Activated T-helper 1 cell treated with anti-CD3 and anti-CD28 coated beads, Interleukin-12 subunit alpha, Interleukin-12 subunit beta, Interleukin-2, Interleukin-4 antibody, amounts not matched to agents 30 ng/mL and 10 ng/mL and 1 ng/mL, durations not matched to agents 14 hours and 24 hours and 36 hours (primary cell): ENCODE measurements at regions not wholly inside any gene's neighbourhood (a gene's known extent, or its start where the extent isn't known, plus 50 kb on each side); places are given as distances from the start of the nearest gene placed in this dataset.
"Not testable (repeated sequence)": the region's sequence is repeated elsewhere in the genome, so short reads cannot be mapped to it uniquely, and the experiment has no call there.

Source experiments
- DNase-seq: peaks from one replicate; pipeline ENCODE4 v3.0.0; 2021; ENCODE audit warnings: low spot score
- H3K27ac Mint-ChIP-seq: one replicate; pipeline ENCODE4 v1.8.0; 2021; ENCODE audit warnings: mild to moderate bottlenecking, mixed read lengths
- H3K27me3 Mint-ChIP-seq: one replicate; pipeline ENCODE4 v1.8.0; 2022; ENCODE audit warnings: mild to moderate bottlenecking, moderate library complexity, mixed read lengths; ENCODE audit not compliant: insufficient read depth
- H3K36me3 Mint-ChIP-seq: one replicate; pipeline ENCODE4 v1.8.0; 2021; ENCODE audit warnings: low read depth, mixed read lengths
- H3K4me1 Mint-ChIP-seq: one replicate; pipeline ENCODE4 v1.8.0; 2021; ENCODE audit warnings: low read depth, mixed read lengths
- H3K4me3 Mint-ChIP-seq: one replicate; pipeline ENCODE4 v1.8.0; 2021; ENCODE audit warnings: mild to moderate bottlenecking, moderate library complexity, mixed read lengths
- H3K9me3 Mint-ChIP-seq: one replicate; pipeline ENCODE4 v1.8.0; 2021; ENCODE audit warnings: mixed read lengths
- intact Hi-C: fragments of 100-400 bp; cut with micrococcal nuclease; formaldehyde crosslinking; loops from one replicate; pipeline ENCODE4 v1.15.1; 2024

DNA sequence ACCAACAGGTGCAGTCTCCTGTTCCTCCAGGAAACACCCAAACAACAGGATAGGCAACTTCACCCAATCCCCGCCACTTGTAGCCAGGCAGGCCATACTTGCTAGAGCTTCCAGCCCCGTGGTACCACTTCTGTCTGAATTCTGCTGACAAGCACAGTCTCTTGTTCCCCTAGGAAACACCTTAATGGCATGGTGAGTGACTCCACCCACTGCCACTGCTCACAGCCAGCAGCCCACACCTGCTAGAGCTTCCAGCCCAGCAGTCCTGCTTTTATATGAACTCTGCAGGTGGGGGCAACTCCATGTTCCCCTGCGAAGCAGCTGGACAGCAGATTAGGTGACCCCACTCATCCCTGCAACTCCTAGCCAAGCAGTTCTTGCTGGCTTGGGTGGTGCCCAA is 52.6 kb upstream of the COBL start:
- H3K27ac Mint-ChIP-seq, H3K4me1 Mint-ChIP-seq, DNase-seq, H3K27me3 Mint-ChIP-seq, intact Hi-C loops, H3K9me3 Mint-ChIP-seq, H3K4me3 Mint-ChIP-seq, H3K36me3 Mint-ChIP-seq: not testable (repeated sequence)

GRCh38 chr7:51368334-51368733 is 51.7 kb upstream of the COBL start:
- Mint-ChIP-seq H3K27me3 (no peaks in the 10 kb centered on the region), H3K4me3 (no peak overlapping the region), H3K36me3 (no peaks in the 10 kb centered on the region), H3K4me1 (no peaks in the 10 kb centered on the region), H3K27ac (no peak overlapping the region), H3K9me3 (no peaks in the 10 kb centered on the region)
- intact Hi-C loops, result no loop called here
- no peak for DNase-seq

DNA sequence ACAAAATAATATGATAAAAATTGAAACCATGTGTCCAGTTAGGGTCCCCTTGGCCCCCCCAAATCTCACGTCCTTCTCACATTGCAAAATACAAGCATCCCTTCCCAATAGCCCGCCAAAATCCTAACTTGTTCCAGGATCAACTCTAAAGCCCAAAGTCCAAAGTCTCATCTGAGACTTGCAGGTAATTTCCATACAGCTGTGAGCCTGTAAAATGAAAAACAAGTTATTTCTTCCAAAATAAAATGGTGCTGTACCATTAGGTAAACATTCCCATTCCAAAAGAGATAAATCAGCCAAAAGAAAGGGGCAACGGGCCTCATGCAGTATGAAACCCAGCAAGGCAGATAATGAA is 51.0 kb upstream of the COBL start:
- no peak overlapping the region for H3K4me3 Mint-ChIP-seq
- no peak for DNase-seq
- H3K9me3 Mint-ChIP-seq, result no peaks in the 10 kb centered on the region
- no peaks in the 10 kb centered on the region for H3K27me3 Mint-ChIP-seq
- H3K36me3 Mint-ChIP-seq, result no peaks in the 10 kb centered on the region
- no peaks in the 10 kb centered on the region for H3K4me1 Mint-ChIP-seq
- intact Hi-C loops, result loop anchor here (1.0 kb wide), 1 partner anchor 204 kb away; no protein-coding TSS in a partner anchor
- H3K27ac Mint-ChIP-seq, result no peak overlapping the region

DNA sequence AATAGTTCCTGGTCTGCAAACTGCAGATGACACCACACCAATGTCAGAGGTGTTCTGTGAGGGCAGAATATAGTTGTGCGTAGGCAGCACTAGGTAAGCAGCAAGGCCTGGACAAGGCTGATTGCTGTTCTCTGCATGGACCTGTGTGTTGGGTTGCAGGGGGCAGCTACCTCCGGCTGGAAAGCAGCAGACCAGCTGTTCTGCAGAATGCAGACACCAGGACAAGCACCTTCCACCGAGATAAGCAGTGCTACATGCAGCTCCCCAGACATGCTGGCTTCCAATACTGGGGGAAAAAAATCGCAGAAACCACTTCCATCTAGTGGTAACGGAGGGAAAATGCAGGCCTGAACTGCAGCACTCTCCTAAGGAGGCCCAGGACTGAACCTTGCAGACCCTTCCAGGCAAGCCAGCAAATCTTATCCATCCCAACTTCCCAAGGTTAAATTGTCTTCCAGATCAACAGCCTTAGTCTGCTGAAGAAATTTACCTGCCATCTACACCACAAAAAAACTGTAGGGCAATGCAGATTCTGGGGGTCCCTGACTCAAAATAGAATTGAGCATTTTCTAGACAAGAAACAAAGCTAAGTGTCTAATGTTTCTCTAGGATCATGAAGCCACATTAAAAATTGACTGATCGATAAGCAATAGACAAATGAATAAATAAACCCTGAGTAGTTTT is 50.5 kb upstream of the COBL start:
- Mint-ChIP-seq H3K36me3 (no peaks in the 10 kb centered on the region), H3K27ac (no peak overlapping the region), H3K4me1 (no peaks in the 10 kb centered on the region), H3K4me3 (no peak overlapping the region), H3K9me3 (no peaks in the 10 kb centered on the region), H3K27me3 (no peaks in the 10 kb centered on the region)
- intact Hi-C loops, result loop anchor here (1.0 kb wide), 1 partner anchor 204 kb away; no protein-coding TSS in a partner anchor
- DNase-seq, result no peak
